Prostate gland (tissue), 2 donors: ENCODE measurements at regions not wholly inside any gene's neighbourhood (a gene's known extent, or its start where the extent isn't known, plus 50 kb on each side); places are given as distances from the start of the nearest gene placed in this dataset.

Experiments
- POLR2A ChIP-seq: fragments of 450-650 bp; IDR thresholded peaks from one replicate; pipeline ENCODE4 v1.6.1; 2016; ENCODE audit warnings: antibody characterized with exemption, mild to moderate bottlenecking
- TF ChIP-seq, protein P1 (sequence below), 4 experiments: fragments of 200-600 bp in 2 of 4; fragments of 450-650 bp in 2 of 4; sonication (generic) in 2 of 4; IDR thresholded peaks; 1 replicate in 3 of 4; 2 replicates in 1 of 4; pipeline ENCODE4 v1.5.1; 2016 to 2019; ENCODE audit warnings: antibody characterized with exemption in 4 of 4, mild to moderate bottlenecking in 2 of 4, moderate library complexity in 2 of 4

GRCh38 chr16:51409001-51409675 lies 258.1 kb upstream of the SALL1 start:
- TF ChIP-seq POLR2A, result no peak
- TF ChIP-seq, protein P1, sequence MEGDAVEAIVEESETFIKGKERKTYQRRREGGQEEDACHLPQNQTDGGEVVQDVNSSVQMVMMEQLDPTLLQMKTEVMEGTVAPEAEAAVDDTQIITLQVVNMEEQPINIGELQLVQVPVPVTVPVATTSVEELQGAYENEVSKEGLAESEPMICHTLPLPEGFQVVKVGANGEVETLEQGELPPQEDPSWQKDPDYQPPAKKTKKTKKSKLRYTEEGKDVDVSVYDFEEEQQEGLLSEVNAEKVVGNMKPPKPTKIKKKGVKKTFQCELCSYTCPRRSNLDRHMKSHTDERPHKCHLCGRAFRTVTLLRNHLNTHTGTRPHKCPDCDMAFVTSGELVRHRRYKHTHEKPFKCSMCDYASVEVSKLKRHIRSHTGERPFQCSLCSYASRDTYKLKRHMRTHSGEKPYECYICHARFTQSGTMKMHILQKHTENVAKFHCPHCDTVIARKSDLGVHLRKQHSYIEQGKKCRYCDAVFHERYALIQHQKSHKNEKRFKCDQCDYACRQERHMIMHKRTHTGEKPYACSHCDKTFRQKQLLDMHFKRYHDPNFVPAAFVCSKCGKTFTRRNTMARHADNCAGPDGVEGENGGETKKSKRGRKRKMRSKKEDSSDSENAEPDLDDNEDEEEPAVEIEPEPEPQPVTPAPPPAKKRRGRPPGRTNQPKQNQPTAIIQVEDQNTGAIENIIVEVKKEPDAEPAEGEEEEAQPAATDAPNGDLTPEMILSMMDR (IDR thresholded peaks at IDR 0.05), result no peak
